Endothelial cell of umbilical vein (primary cell): ENCODE measurements at regions not wholly inside any gene's neighbourhood (a gene's known extent, or its start where the extent isn't known, plus 50 kb on each side); places are given as distances from the start of the nearest gene placed in this dataset.

ENCODE experiments used
- BruUV-seq: library from RNA; stranded (reverse); fragments of 400-500 nt; replicated peaks from 2 replicates; lab custom pipeline; 2021; lab: Mats Ljungman, UMichigan
- CTCF ChIA-PET: fragments of 300-600, 350-600 bp; sonication (Branson Sonifier 250); formaldehyde crosslinking; loops from one replicate; lab custom pipeline; 2021; ENCODE audit warnings: antibody characterized with exemption, inconsistent platforms; lab: Charles Lee
- POLR2A ChIA-PET: fragments of 300-600, 350-600 bp; sonication (Branson Sonifier 250); formaldehyde crosslinking; loops from one replicate; lab custom pipeline; 2021; ENCODE audit warnings: antibody characterized with exemption, inconsistent platforms; lab: Charles Lee
- DNase-seq: peaks from one replicate; pipeline ENCODE4 v3.0.0-alpha.2; 2011; ENCODE audit warnings: low read depth, low spot score
- FAIRE-seq: peaks from 2 replicates; lab custom pipeline; 2011; peaks lifted over from hg19 to GRCh38; lab: Jason Lieb, UNC
- H2AFZ ChIP-seq: 2 replicates; pipeline ENCODE4 v1.6.0; 2012; ENCODE audit warnings: low read depth, low read length, control low read depth, inconsistent platforms
- H3K27ac ChIP-seq: 2 replicates; pipeline ENCODE4 v1.5.1; 2011; ENCODE audit warnings: low read depth, mild to moderate bottlenecking, control low read depth, low read length, moderate library complexity; ENCODE audit not compliant: insufficient read depth
- H3K27me3 ChIP-seq, 2 experiments: 2 replicates each; pipeline versions ENCODE4 v1.6.0 to v1.6.1; 2011; ENCODE audit warnings: low read length in 2 of 2, mixed read lengths in 1 of 2; ENCODE audit not compliant: control insufficient read depth in 2 of 2, insufficient read depth in 2 of 2
- H3K36me3 ChIP-seq, 2 experiments: 2 replicates in 1 of 2; 3 replicates in 1 of 2; pipeline ENCODE4 v1.5.1; 2011; ENCODE audit warnings: low read length in 2 of 2, mild to moderate bottlenecking in 1 of 2, moderate library complexity in 1 of 2; ENCODE audit not compliant: control insufficient read depth in 2 of 2, insufficient read depth in 2 of 2; ENCODE audit errors: extremely low read depth in 1 of 2
- H3K4me1 ChIP-seq: 3 replicates; pipeline ENCODE4 v1.5.1; 2011; ENCODE audit warnings: mild to moderate bottlenecking, low read length; ENCODE audit not compliant: control insufficient read depth, insufficient read depth; ENCODE audit errors: extremely low read depth
- H3K4me2 ChIP-seq: 2 replicates; pipeline ENCODE4 v1.6.1; 2011; ENCODE audit warnings: low read length, control low read depth, mixed read lengths; ENCODE audit not compliant: insufficient read depth
- H3K4me3 ChIP-seq, 3 experiments: fragments of 200-600 bp in 1 of 3; sonication (generic), shearing (Covaris generic) in 1 of 3; replicated peaks in 1 of 3; 2 replicates each; pipeline ENCODE4 v1.5.1; 2011 to 2016; ENCODE audit warnings: control low read depth in 3 of 3, low read length in 3 of 3, mild to moderate bottlenecking in 2 of 3, inconsistent platforms in 1 of 3, low read depth in 1 of 3, moderate library complexity in 1 of 3; ENCODE audit not compliant: insufficient read depth in 1 of 3
- H3K79me2 ChIP-seq: 2 replicates; pipeline ENCODE4 v1.6.0; 2012; ENCODE audit warnings: low read length, inconsistent platforms; ENCODE audit not compliant: control insufficient read depth, insufficient read depth
- H3K9ac ChIP-seq: replicated peaks from 2 replicates; pipeline ENCODE3; 2011; ENCODE audit warnings: low read length, control low read depth; ENCODE audit not compliant: insufficient read depth; ENCODE audit errors: extremely low read depth
- H3K9me1 ChIP-seq: replicated peaks from 3 replicates; pipeline ENCODE4 v1.6.0; 2011; ENCODE audit warnings: mild to moderate bottlenecking, low read length; ENCODE audit not compliant: control insufficient read depth, insufficient read depth; ENCODE audit errors: extremely low read depth
- H3K9me3 ChIP-seq: replicated peaks from 2 replicates; pipeline ENCODE4 v1.5.1; 2012; ENCODE audit warnings: low read length, inconsistent platforms; ENCODE audit not compliant: control insufficient read depth, insufficient read depth
- H4K20me1 ChIP-seq: replicated peaks from 2 replicates; pipeline ENCODE3; 2011; ENCODE audit warnings: mild to moderate bottlenecking, low read length; ENCODE audit not compliant: control insufficient read depth, insufficient read depth; ENCODE audit errors: extremely low read depth
- EZH2 ChIP-seq: IDR thresholded peaks from 2 replicates; pipeline ENCODE4 v1.6.1; 2012; ENCODE audit warnings: borderline replicate concordance, low read depth, mild to moderate bottlenecking, moderate library complexity, low read length, inconsistent platforms; ENCODE audit not compliant: severe bottlenecking
- FOS ChIP-seq: IDR thresholded peaks from 2 replicates; pipeline ENCODE4 v1.6.1; 2011; ENCODE audit warnings: mild to moderate bottlenecking, low read length, moderate library complexity, borderline replicate concordance; ENCODE audit not compliant: insufficient read depth
- GATA2 ChIP-seq: IDR thresholded peaks from 2 replicates; pipeline ENCODE4 v1.7.0; 2011; ENCODE audit warnings: low read depth, mild to moderate bottlenecking, moderate library complexity, mixed read lengths, low read length; ENCODE audit not compliant: insufficient read length, insufficient read depth
- JUN ChIP-seq: IDR thresholded peaks from 2 replicates; pipeline ENCODE4 v1.6.1; 2011; ENCODE audit warnings: borderline replicate concordance, low read depth; ENCODE audit not compliant: insufficient read length, insufficient read depth
- MYC ChIP-seq: IDR thresholded peaks from one replicate; pipeline ENCODE4 v1.6.1; 2011; ENCODE audit warnings: mild to moderate bottlenecking, low read depth, low read length
- POLR2A ChIP-seq: IDR thresholded peaks from 2 replicates; pipeline ENCODE4 v1.6.1; 2012; ENCODE audit warnings: low read depth, mild to moderate bottlenecking, control low read depth, low read length
- POLR2AphosphoS5 ChIP-seq: IDR thresholded peaks from 2 replicates; pipeline ENCODE4 v1.6.1; 2012; ENCODE audit warnings: low read depth, mild to moderate bottlenecking, control low read depth, low read length, moderate library complexity; ENCODE audit not compliant: insufficient read depth
- dilution Hi-C: fragments of 300-500 bp; cut with MboI; formaldehyde crosslinking; loops from one replicate; pipeline ENCODE4 v1.15.0; 2019; ENCODE audit warnings: low sequenced_read_pairs; ENCODE audit not compliant: extremely low pct_ligation_motif_present
- intact Hi-C: fragments of 100-400 bp; cut with micrococcal nuclease; formaldehyde crosslinking; loops from one replicate; pipeline ENCODE4 v1.10.0; 2022
- TF ChIP-seq, protein P1 (sequence below), 2 donors: IDR thresholded peaks; 1 replicate in 1 of 2; 2 replicates in 1 of 2; pipeline ENCODE4 v1.5.1; 2011; ENCODE audit warnings: low read length in 2 of 2, mild to moderate bottlenecking in 2 of 2, moderate library complexity in 2 of 2, control low read depth in 1 of 2, inconsistent platforms in 1 of 2, low read depth in 1 of 2; ENCODE audit not compliant: insufficient read depth in 1 of 2; ENCODE audit errors: extremely low read depth in 1 of 2
- TF ChIP-seq, protein P2 (sequence below): IDR thresholded peaks from 2 replicates; pipeline ENCODE4 v1.6.1; 2011; ENCODE audit not compliant: insufficient read depth, insufficient read length

DNA sequence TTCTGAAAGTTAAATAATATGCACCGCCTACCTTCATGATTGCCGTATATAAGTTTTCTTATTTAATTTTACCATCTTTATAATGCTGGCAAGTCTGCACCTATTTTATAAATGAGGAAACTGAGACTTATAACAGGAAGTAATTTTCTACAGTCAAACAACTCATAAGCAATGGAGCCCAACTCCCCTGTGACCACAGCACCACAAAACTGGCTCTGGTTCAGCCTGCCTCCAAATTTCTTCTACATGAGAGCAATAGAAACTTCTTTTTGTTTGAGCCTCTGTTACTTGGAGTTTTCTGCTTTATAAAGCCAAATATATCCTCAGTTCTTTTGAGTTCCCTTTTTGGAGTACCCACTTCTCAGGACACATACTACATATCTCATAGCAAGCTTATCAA, 131.1 kb upstream of the HSF2 start:
- Histone ChIP-seq H3K9ac (no peak overlapping the region), H3K4me2 (no peak overlapping the region), H3K9me1 (no peaks in the 10 kb centered on the region), H3K27ac (no peak overlapping the region), H3K36me3 (no peaks in the 10 kb centered on the region), H2AFZ (no peak overlapping the region), H3K79me2 (no peaks in the 10 kb centered on the region), H3K9me3 (no peaks in the 10 kb centered on the region), H4K20me1 (no peaks in the 10 kb centered on the region), H3K27me3 (no peaks in the 10 kb centered on the region), H3K4me1 (no peaks in the 10 kb centered on the region), H3K4me3 (no peak overlapping the region)
- DNase-seq, result no peak
- FAIRE-seq, result no peak
- ChIA-PET CTCF (no interaction called here), POLR2A (no interaction called here)
- dilution Hi-C loops (no loop called here), intact Hi-C loops (no loop called here)
- no TSS peak for BruUV-seq
- TF ChIP-seq, protein P1, sequence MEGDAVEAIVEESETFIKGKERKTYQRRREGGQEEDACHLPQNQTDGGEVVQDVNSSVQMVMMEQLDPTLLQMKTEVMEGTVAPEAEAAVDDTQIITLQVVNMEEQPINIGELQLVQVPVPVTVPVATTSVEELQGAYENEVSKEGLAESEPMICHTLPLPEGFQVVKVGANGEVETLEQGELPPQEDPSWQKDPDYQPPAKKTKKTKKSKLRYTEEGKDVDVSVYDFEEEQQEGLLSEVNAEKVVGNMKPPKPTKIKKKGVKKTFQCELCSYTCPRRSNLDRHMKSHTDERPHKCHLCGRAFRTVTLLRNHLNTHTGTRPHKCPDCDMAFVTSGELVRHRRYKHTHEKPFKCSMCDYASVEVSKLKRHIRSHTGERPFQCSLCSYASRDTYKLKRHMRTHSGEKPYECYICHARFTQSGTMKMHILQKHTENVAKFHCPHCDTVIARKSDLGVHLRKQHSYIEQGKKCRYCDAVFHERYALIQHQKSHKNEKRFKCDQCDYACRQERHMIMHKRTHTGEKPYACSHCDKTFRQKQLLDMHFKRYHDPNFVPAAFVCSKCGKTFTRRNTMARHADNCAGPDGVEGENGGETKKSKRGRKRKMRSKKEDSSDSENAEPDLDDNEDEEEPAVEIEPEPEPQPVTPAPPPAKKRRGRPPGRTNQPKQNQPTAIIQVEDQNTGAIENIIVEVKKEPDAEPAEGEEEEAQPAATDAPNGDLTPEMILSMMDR (IDR thresholded peaks at IDR 0.05; ENCODE audit: extremely low read depth in 1 of 2, insufficient read depth in 1 of 2, low read depth in 1 of 2, low read length in 2 of 2), result no peak
- TF ChIP-seq, protein P2, sequence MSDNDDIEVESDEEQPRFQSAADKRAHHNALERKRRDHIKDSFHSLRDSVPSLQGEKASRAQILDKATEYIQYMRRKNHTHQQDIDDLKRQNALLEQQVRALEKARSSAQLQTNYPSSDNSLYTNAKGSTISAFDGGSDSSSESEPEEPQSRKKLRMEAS, result no peak
- TF ChIP-seq FOS (no peak), MYC (no peak), POLR2AphosphoS5 (no peak), POLR2A (no peak), JUN (no peak), EZH2 (no peak), GATA2 (no peak)
